ENCODE measurements at regions not wholly inside any gene's neighbourhood (a gene's known extent, or its start where the extent isn't known, plus 50 kb on each side); places are given as distances from the start of the nearest gene placed in this dataset.
A peak's percentile ranks its signal among the peaks of the same experiment; 100 is the strongest.

GRCh38 chr1:181936768-181937581 is 124.5 kb downstream of the ZNF648 start:
- ATAC-seq (peak; percentile 83 to 92 (median 88)), DNase-seq (peak in 1 of 3 donors; percentile 27)
- Histone ChIP-seq H3K9me3 (no peaks in the 10 kb centered on the region), H3K27ac (no peak overlapping the region), H3K27me3 (no peaks in the 10 kb centered on the region), H3K36me3 (no peaks in the 10 kb centered on the region), H3K4me3 (no peak overlapping the region), H3K4me1 (no peaks in the 10 kb centered on the region)
- 18% methylated on average over 9 of the region's 9 CpGs for WGBS (ENCODE audit: insufficient coverage, low coverage, low lambda C conversion rate, missing lambda C conversion rate)
- TF ChIP-seq CTCF (IDR thresholded peaks at IDR 0.05) (peak; percentile 31 to 58 (median 45)), POLR2A (IDR thresholded peaks at IDR 0.05) (no peak)
- intact Hi-C loops (cut with DNase I), result no loop called here

- no CpG with 5 or more reads among the region's 2 CpGs for WGBS (ENCODE audit: insufficient coverage, low coverage, low lambda C conversion rate, missing lambda C conversion rate)
- no peak overlapping the region for H3K4me3 ChIP-seq
- no peaks in the 10 kb centered on the region for H3K9me3 ChIP-seq
- no peak overlapping the region for H3K27ac ChIP-seq
- H3K4me1 ChIP-seq, result no peaks in the 10 kb centered on the region
- H3K36me3 ChIP-seq, result no peaks in the 10 kb centered on the region
- ATAC-seq (peak in 2 of 4 donors; percentile 18 to 26), DNase-seq (no peak)
- TF ChIP-seq CTCF (IDR thresholded peaks at IDR 0.05), result no peak
- TF ChIP-seq POLR2A (IDR thresholded peaks at IDR 0.05), result no peak
- H3K27me3 ChIP-seq, result no peaks in the 10 kb centered on the region
- intact Hi-C loops (cut with DNase I), result no loop called here
Observed at GRCh38 chr1:181936269-181936668, 125.2 kb downstream of the ZNF648 start.

- no peaks in the 10 kb centered on the region for H3K9me3 ChIP-seq
- no peak for ATAC-seq
- no peaks in the 10 kb centered on the region for H3K27me3 ChIP-seq
- no peak for DNase-seq
- no peak overlapping the region for H3K4me3 ChIP-seq
- TF ChIP-seq CTCF (IDR thresholded peaks at IDR 0.05) (no peak), POLR2A (IDR thresholded peaks at IDR 0.05) (no peak)
- 78% methylated on average over 2 of the region's 2 CpGs for WGBS (ENCODE audit: insufficient coverage, low coverage, low lambda C conversion rate, missing lambda C conversion rate)
- no peak overlapping the region for H3K27ac ChIP-seq
- no peaks in the 10 kb centered on the region for H3K36me3 ChIP-seq
- no peaks in the 10 kb centered on the region for H3K4me1 ChIP-seq
- intact Hi-C loops (cut with DNase I), result no loop called here
Observed at GRCh38 chr1:181931873-181932272, 129.6 kb downstream of the ZNF648 start.

GRCh38 chr1:181930187-181930586 is 131.3 kb downstream of the ZNF648 start:
- intact Hi-C loops (cut with DNase I), result no loop called here
- 66% methylated on average over 2 of the region's 2 CpGs for WGBS (ENCODE audit: insufficient coverage, low coverage, low lambda C conversion rate, missing lambda C conversion rate)
- no peak for TF ChIP-seq POLR2A (IDR thresholded peaks at IDR 0.05)
- TF ChIP-seq CTCF (IDR thresholded peaks at IDR 0.05), result no peak

More at GRCh38 chr1:181930187-181930586, 131.3 kb downstream of the ZNF648 start:
- no peak overlapping the region for H3K27ac ChIP-seq
- ATAC-seq, result no peak
- no peaks in the 10 kb centered on the region for H3K9me3 ChIP-seq
- no peak for DNase-seq
- H3K4me1 ChIP-seq, result no peaks in the 10 kb centered on the region
- H3K36me3 ChIP-seq, result no peaks in the 10 kb centered on the region
- no peaks in the 10 kb centered on the region for H3K27me3 ChIP-seq
- no peak overlapping the region for H3K4me3 ChIP-seq

Measured in right lobe of liver (tissue), 6 donors.